Activated naive CD4-positive, alpha-beta T cell treated with anti-CD3 and anti-CD28 coated beads, Interleukin-2, amount 50 U/mL, for 72 hours (primary cell): ENCODE measurements at regions not wholly inside any gene's neighbourhood (a gene's known extent, or its start where the extent isn't known, plus 50 kb on each side); places are given as distances from the start of the nearest gene placed in this dataset.
A peak's percentile ranks its signal among the peaks of the same experiment; 100 is the strongest.

Experiments
- ATAC-seq, 2 donors: fragments of 150-1000 bp; cut with Tn5 transposase; 2 replicates each; pipeline ENCODE4 v1.10.0; 2021; ENCODE audit warnings: mild to moderate bottlenecking in 2 of 2, moderate library complexity in 2 of 2
- DNase-seq, 2 donors: peaks; one replicate each; pipeline ENCODE4 v3.0.0; 2021 to 2022; ENCODE audit warnings: low spot score in 2 of 2
- H3K27ac Mint-ChIP-seq, 2 donors: one replicate each; pipeline ENCODE4 v1.8.0; 2022; ENCODE audit warnings: mild to moderate bottlenecking in 2 of 2, mixed read lengths in 2 of 2
- H3K36me3 Mint-ChIP-seq, 2 donors: one replicate each; pipeline ENCODE4 v1.8.0; 2022; ENCODE audit warnings: mixed read lengths in 2 of 2
- H3K9me3 Mint-ChIP-seq, 2 donors: one replicate each; pipeline ENCODE4 v1.8.0; 2022; ENCODE audit warnings: mixed read lengths in 2 of 2

GRCh38 chr1:37393173-37394120, 80.9 kb upstream of the ZC3H12A start:
- DNase-seq (no peak), ATAC-seq (no peak)
- no peak overlapping the region for H3K27ac Mint-ChIP-seq
- H3K9me3 Mint-ChIP-seq, result no peaks in the 10 kb centered on the region
- no peaks in the 10 kb centered on the region for H3K36me3 Mint-ChIP-seq

GRCh38 chr1:37394574-37395464, 79.6 kb upstream of the ZC3H12A start:
- no peak overlapping the region for H3K27ac Mint-ChIP-seq
- ATAC-seq, result no peak
- H3K36me3 Mint-ChIP-seq, result no peaks in the 10 kb centered on the region
- no peak for DNase-seq
- no peaks in the 10 kb centered on the region for H3K9me3 Mint-ChIP-seq

- no peaks in the 10 kb centered on the region for H3K36me3 Mint-ChIP-seq
Measured at GRCh38 chr1:37398096-37398495, 76.3 kb upstream of the ZC3H12A start.

GRCh38 chr1:37399205-37399604, 75.2 kb upstream of the ZC3H12A start:
- no peak overlapping the region for H3K27ac Mint-ChIP-seq
- DNase-seq (no peak), ATAC-seq (peak in 1 of 2 donors; percentile 11)
- H3K9me3 Mint-ChIP-seq, result no peaks in the 10 kb centered on the region
- H3K36me3 Mint-ChIP-seq, result no peaks in the 10 kb centered on the region

More at GRCh38 chr1:37398096-37398495, 76.3 kb upstream of the ZC3H12A start:
- no peak for DNase-seq
- H3K27ac Mint-ChIP-seq, result no peak overlapping the region
- ATAC-seq, result no peak
- H3K9me3 Mint-ChIP-seq, result no peaks in the 10 kb centered on the region

GRCh38 chr1:37399830-37400464, 74.4 kb upstream of the ZC3H12A start:
- DNase-seq (no peak), ATAC-seq (peak in 1 of 2 donors; percentile 55)
- Mint-ChIP-seq H3K36me3 (no peaks in the 10 kb centered on the region), H3K9me3 (no peaks in the 10 kb centered on the region), H3K27ac (no peak overlapping the region)

- H3K9me3 Mint-ChIP-seq, result no peaks in the 10 kb centered on the region
- H3K36me3 Mint-ChIP-seq, result no peaks in the 10 kb centered on the region
- DNase-seq, result no peak
- ATAC-seq, result no peak
- H3K27ac Mint-ChIP-seq, result no peak overlapping the region
Measured at GRCh38 chr1:37400466-37401225, 73.7 kb upstream of the ZC3H12A start.

- no peaks in the 10 kb centered on the region for H3K9me3 Mint-ChIP-seq
- H3K27ac Mint-ChIP-seq, result no peak overlapping the region
- DNase-seq, result no peak
- no peaks in the 10 kb centered on the region for H3K36me3 Mint-ChIP-seq
- ATAC-seq, result no peak
Measured at GRCh38 chr1:37403166-37403565, 71.2 kb upstream of the ZC3H12A start.

- DNase-seq (no peak), ATAC-seq (no peak)
- Mint-ChIP-seq H3K27ac (no peak overlapping the region), H3K36me3 (no peaks in the 10 kb centered on the region), H3K9me3 (no peaks in the 10 kb centered on the region)
Measured at GRCh38 chr1:37404711-37405110, 69.7 kb upstream of the ZC3H12A start.

- DNase-seq, result no peak
- ATAC-seq, result no peak
- no peaks in the 10 kb centered on the region for H3K9me3 Mint-ChIP-seq
- H3K36me3 Mint-ChIP-seq, result no peaks in the 10 kb centered on the region
- H3K27ac Mint-ChIP-seq, result no peak overlapping the region
Measured at GRCh38 chr1:37410105-37410504, 64.3 kb upstream of the ZC3H12A start.

GRCh38 chr1:37410815-37411214, 63.6 kb upstream of the ZC3H12A start:
- ATAC-seq, result no peak
- no peaks in the 10 kb centered on the region for H3K9me3 Mint-ChIP-seq
- peak in 1 of 2 donors; percentile 16 for DNase-seq
- no peaks in the 10 kb centered on the region for H3K36me3 Mint-ChIP-seq
- no peak overlapping the region for H3K27ac Mint-ChIP-seq

- no peaks in the 10 kb centered on the region for H3K36me3 Mint-ChIP-seq
- DNase-seq (no peak), ATAC-seq (no peak)
- H3K9me3 Mint-ChIP-seq, result no peaks in the 10 kb centered on the region
- no peak overlapping the region for H3K27ac Mint-ChIP-seq
Measured at GRCh38 chr1:37415611-37416244, 58.7 kb upstream of the ZC3H12A start.

GRCh38 chr1:37420456-37420855, 53.9 kb upstream of the ZC3H12A start:
- ATAC-seq, result no peak
- H3K9me3 Mint-ChIP-seq, result no peaks in the 10 kb centered on the region
- H3K27ac Mint-ChIP-seq, result no peak overlapping the region

GRCh38 chr1:37423810-37424209, 50.6 kb upstream of the ZC3H12A start:
- H3K9me3 Mint-ChIP-seq, result no peaks in the 10 kb centered on the region

More at GRCh38 chr1:37420456-37420855, 53.9 kb upstream of the ZC3H12A start:
- DNase-seq, result no peak
- H3K36me3 Mint-ChIP-seq, result no peaks in the 10 kb centered on the region

GRCh38 chr1:37424523-37424922, 49.9 kb upstream of the ZC3H12A start:
- ATAC-seq (no peak), DNase-seq (no peak)
- no peak overlapping the region for H3K27ac Mint-ChIP-seq
- H3K9me3 Mint-ChIP-seq, result no peaks in the 10 kb centered on the region
- H3K36me3 Mint-ChIP-seq, result no peaks in the 10 kb centered on the region

More at GRCh38 chr1:37423810-37424209, 50.6 kb upstream of the ZC3H12A start:
- H3K36me3 Mint-ChIP-seq, result no peaks in the 10 kb centered on the region
- no peak overlapping the region for H3K27ac Mint-ChIP-seq
- DNase-seq, result no peak
- no peak for ATAC-seq
